ENCODE measurements at regions not wholly inside any gene's neighbourhood (a gene's known extent, or its start where the extent isn't known, plus 50 kb on each side); places are given as distances from the start of the nearest gene placed in this dataset.
"Not testable (repeated sequence)": the region's sequence is repeated elsewhere in the genome, so short reads cannot be mapped to it uniquely, and the experiment has no call there.

- DNase-seq = not testable (repeated sequence)
These were observed 448.3 kb downstream of the COL11A1 start for GRCh38 chr1:102659876-102660483.

GRCh38 chr1:102655034-102655433, 453.3 kb downstream of the COL11A1 start:
- DNase-seq = no peak

- no peak for DNase-seq
These were observed 467.4 kb downstream of the COL11A1 start for GRCh38 chr1:102640872-102641271.

GRCh38 chr1:102640312-102640711, 468.0 kb downstream of the COL11A1 start:
- DNase-seq = no peak

GRCh38 chr1:102631691-102632090, 476.6 kb downstream of the COL11A1 start:
- DNase-seq = no peak

- no peak for DNase-seq
These were observed 478.3 kb downstream of the COL11A1 start for GRCh38 chr1:102630041-102630440.

- DNase-seq = peak; percentile 20
These were observed 480.2 kb downstream of the COL11A1 start for GRCh38 chr1:102628109-102628613.

GRCh38 chr1:102627145-102627544, 481.2 kb downstream of the COL11A1 start:
- DNase-seq = no peak

GRCh38 chr1:102615896-102616295, 492.4 kb downstream of the COL11A1 start:
- DNase-seq = no peak

GRCh38 chr1:102595106-102595505, 513.2 kb downstream of the COL11A1 start:
- peak; percentile 48 for DNase-seq

- no peak for DNase-seq
These were observed 515.0 kb downstream of the COL11A1 start for GRCh38 chr1:102593276-102593675.

- peak; percentile 32 for DNase-seq
These were observed 519.8 kb downstream of the COL11A1 start for GRCh38 chr1:102588536-102588935.

GRCh38 chr1:102586022-102586421, 522.3 kb downstream of the COL11A1 start:
- no peak for DNase-seq

- peak; percentile 25 for DNase-seq
These were observed 527.5 kb downstream of the COL11A1 start for GRCh38 chr1:102580806-102581205.

GRCh38 chr1:102578804-102579203, 529.5 kb downstream of the COL11A1 start:
- DNase-seq = peak; percentile 15

GRCh38 chr1:102572637-102573036, 535.7 kb downstream of the COL11A1 start:
- DNase-seq = peak; percentile 28

GRCh38 chr1:102566182-102566581, 542.1 kb downstream of the COL11A1 start:
- DNase-seq = no peak

- no peak for DNase-seq
These were observed 545.9 kb downstream of the COL11A1 start for GRCh38 chr1:102562380-102562779.

GRCh38 chr1:102550729-102551384, 554.1 kb upstream of the OLFM3 start:
- DNase-seq = peak; percentile 51

GRCh38 chr1:102546251-102546650, 549.5 kb upstream of the OLFM3 start:
- DNase-seq = no peak

GRCh38 chr1:102535829-102536505, 539.2 kb upstream of the OLFM3 start:
- no peak for DNase-seq

GRCh38 chr1:102531036-102531435, 534.3 kb upstream of the OLFM3 start:
- no peak for DNase-seq

- DNase-seq = no peak
These were observed 532.7 kb upstream of the OLFM3 start for GRCh38 chr1:102529446-102529845.

- DNase-seq = no peak
These were observed 504.0 kb upstream of the OLFM3 start for GRCh38 chr1:102500758-102501157.

Data from OCI-M1 (cell line).